ENCODE measurements at regions not wholly inside any gene's neighbourhood (a gene's known extent, or its start where the extent isn't known, plus 50 kb on each side); places are given as distances from the start of the nearest gene placed in this dataset.

DNA sequence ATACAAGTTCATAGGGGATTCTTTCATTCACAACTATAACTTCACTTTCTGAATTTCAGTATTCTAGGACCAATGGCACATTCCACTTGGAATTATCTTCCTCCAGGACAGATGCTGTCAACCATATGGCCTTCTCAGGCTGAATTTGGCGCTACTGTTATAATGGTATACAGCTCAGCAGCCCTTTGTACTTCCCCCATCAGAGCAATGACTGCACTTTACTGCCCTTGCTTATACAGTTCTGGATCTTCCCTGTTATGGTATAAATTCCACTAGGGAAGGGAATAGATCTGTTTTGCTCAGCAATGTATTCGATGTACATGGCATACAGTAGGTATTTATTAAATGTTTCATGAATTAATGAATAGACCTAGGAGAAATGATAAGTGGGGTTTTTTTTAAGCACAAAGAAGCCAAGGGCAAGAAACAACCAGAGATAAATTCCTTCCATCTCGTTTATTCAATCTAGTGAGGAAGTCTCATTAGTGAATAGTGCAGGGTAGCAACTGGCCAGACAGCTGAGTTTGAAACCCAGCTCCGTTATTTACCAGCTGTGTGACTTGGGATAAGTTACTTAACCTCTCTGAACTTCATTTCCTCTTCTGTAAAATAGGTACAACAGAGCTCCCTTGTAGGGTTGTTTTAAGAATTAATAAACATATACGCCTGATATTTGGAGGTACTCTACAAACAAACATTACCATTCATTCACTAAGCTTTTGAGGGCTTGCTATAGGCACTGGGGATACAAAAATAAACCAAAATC is 97.1 kb upstream of the PRDM1 start:
- Histone ChIP-seq H3K36me3 (ENCODE audit: control insufficient read depth, insufficient read depth, low read length) (no peaks in the 10 kb centered on the region), H3K4me3 (ENCODE audit: low read depth, low read length) (no peak overlapping the region), H3K9ac (ENCODE audit: low read depth, low read length) (no peak overlapping the region), H3K27me3 (ENCODE audit: control insufficient read depth, insufficient read depth, low read length) (peaks cover 93% of the 10 kb centered on the region), H3K9me3 (ENCODE audit: control insufficient read depth, insufficient read depth, low read length) (no peaks in the 10 kb centered on the region), H3K4me1 (ENCODE audit: control insufficient read depth, insufficient read depth, low read length) (peaks cover 9% of the 10 kb centered on the region)

DNA sequence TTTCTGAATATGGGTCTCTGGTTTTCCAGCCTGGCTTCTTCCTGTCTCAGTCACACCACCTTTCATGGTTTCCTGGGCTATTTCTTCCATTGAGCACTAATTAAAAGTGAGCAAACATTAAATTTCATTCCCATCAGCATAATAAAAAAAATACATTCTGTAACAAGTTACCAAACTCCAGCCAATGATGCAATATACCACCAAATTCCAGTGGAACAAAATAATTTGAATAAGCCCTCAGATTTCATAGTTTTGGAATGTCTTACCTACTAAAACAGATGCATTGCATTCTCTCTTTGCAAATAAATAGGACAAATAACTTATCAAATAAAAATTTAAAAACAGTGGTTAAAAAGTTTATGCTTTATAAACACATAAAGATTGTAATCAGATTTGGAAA is 97.8 kb upstream of the PRDM1 start:
- no peak overlapping the region for H3K4me3 ChIP-seq (ENCODE audit: low read depth, low read length)
- peaks cover 93% of the 10 kb centered on the region for H3K27me3 ChIP-seq (ENCODE audit: control insufficient read depth, insufficient read depth, low read length)
- H3K4me1 ChIP-seq (ENCODE audit: control insufficient read depth, insufficient read depth, low read length): peaks cover 3% of the 10 kb centered on the region
- no peak overlapping the region for H3K9ac ChIP-seq (ENCODE audit: low read depth, low read length)
- no peaks in the 10 kb centered on the region for H3K36me3 ChIP-seq (ENCODE audit: control insufficient read depth, insufficient read depth, low read length)
- no peaks in the 10 kb centered on the region for H3K9me3 ChIP-seq (ENCODE audit: control insufficient read depth, insufficient read depth, low read length)

DNA sequence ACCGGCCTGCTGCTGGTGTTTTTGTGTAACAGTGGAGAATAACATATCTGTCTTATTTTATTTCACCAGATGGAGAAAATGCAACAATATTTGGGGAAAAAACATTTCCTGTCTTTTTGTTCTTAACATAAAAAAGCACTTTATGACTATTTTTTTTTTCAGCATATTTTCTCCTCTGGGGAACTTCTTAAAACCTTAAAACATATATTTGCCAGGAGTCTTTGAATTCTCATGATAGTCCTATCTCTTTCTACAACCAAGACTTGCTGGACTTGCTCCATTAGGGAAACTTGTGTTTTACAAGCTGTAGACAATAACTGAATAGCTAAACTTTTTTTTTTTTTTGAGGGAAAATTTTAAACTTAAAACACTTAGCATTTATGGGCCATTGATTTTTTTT is 98.6 kb upstream of the PRDM1 start:
- Histone ChIP-seq H3K9me3 (ENCODE audit: control insufficient read depth, insufficient read depth, low read length) (no peaks in the 10 kb centered on the region), H3K9ac (ENCODE audit: low read depth, low read length) (no peak overlapping the region), H3K27me3 (ENCODE audit: control insufficient read depth, insufficient read depth, low read length) (peaks cover 96% of the 10 kb centered on the region), H3K4me1 (ENCODE audit: control insufficient read depth, insufficient read depth, low read length) (peaks cover 3% of the 10 kb centered on the region), H3K4me3 (ENCODE audit: low read depth, low read length) (no peak overlapping the region), H3K36me3 (ENCODE audit: control insufficient read depth, insufficient read depth, low read length) (no peaks in the 10 kb centered on the region)

DNA sequence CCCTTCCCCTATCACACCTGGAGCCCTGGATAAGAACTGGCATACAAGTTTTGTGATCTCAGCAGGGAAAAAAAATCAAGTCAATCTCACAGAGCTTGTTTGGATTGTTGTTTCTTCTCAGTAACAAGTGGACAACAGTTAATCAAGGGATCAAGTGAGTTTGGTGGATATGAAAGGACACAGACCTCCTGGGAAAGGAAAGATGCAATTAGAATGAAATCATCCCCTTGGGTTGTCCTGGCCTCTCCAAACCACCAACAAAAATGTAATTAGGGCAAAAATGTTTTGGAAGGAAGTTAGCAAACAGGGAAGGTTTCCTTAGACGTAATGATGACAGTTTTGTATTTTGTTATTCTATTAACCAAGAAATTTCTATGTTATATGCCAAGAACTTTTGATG is 99.1 kb upstream of the PRDM1 start:
- H3K36me3 ChIP-seq (ENCODE audit: control insufficient read depth, insufficient read depth, low read length): no peaks in the 10 kb centered on the region
- H3K4me1 ChIP-seq (ENCODE audit: control insufficient read depth, insufficient read depth, low read length): peaks cover 3% of the 10 kb centered on the region
- H3K9ac ChIP-seq (ENCODE audit: low read depth, low read length): no peak overlapping the region
- no peaks in the 10 kb centered on the region for H3K9me3 ChIP-seq (ENCODE audit: control insufficient read depth, insufficient read depth, low read length)
- H3K27me3 ChIP-seq (ENCODE audit: control insufficient read depth, insufficient read depth, low read length): peaks cover 100% of the 10 kb centered on the region
- H3K4me3 ChIP-seq (ENCODE audit: low read depth, low read length): no peak overlapping the region

DNA sequence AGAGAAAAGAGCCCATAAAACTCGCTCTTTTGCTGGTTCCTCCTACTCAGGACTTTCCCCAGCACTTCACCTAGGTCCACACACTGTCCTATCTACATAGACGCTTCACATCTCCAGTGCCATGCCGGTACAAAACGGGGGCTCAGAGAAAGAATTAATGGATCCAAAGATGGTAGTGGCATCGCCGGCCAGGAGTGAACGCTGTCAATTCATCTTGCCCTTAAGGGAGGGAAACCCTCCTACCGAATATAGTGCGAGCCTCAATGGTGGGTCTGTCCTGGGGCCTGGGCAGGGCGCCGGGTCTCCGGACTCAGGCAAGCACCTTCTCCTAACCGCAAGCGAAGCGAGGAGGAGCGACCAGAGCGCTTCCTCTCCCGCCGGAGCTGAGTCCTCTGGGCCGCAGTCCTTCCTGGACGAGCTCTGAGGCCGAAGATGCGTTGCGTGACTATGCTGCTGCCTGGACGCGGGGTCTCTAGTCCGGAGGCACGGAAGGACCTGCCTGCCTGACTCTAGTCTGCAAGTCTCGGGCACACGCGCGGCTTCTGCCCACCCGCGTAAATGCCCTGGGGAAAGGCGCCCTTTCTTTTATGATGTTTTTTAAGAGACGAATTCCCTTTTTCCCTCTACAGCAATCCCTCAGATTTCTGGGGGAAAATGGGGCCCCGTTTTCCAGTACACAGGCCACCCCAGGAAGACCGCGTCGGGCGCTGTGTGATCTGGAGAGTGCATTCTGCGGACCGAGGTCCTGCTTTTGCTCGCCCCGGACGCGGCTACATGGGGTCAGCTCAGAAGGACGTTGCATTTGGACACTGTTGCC is 100.1 kb upstream of the PRDM1 start:
- Histone ChIP-seq H3K4me3 (ENCODE audit: low read depth, low read length) (peak overlapping the region; percentile 65), H3K27me3 (ENCODE audit: control insufficient read depth, insufficient read depth, low read length) (peaks cover 100% of the 10 kb centered on the region), H3K9ac (ENCODE audit: low read depth, low read length) (no peak overlapping the region), H3K9me3 (ENCODE audit: control insufficient read depth, insufficient read depth, low read length) (no peaks in the 10 kb centered on the region), H3K4me1 (ENCODE audit: control insufficient read depth, insufficient read depth, low read length) (no peaks in the 10 kb centered on the region), H3K36me3 (ENCODE audit: control insufficient read depth, insufficient read depth, low read length) (no peaks in the 10 kb centered on the region)

DNA sequence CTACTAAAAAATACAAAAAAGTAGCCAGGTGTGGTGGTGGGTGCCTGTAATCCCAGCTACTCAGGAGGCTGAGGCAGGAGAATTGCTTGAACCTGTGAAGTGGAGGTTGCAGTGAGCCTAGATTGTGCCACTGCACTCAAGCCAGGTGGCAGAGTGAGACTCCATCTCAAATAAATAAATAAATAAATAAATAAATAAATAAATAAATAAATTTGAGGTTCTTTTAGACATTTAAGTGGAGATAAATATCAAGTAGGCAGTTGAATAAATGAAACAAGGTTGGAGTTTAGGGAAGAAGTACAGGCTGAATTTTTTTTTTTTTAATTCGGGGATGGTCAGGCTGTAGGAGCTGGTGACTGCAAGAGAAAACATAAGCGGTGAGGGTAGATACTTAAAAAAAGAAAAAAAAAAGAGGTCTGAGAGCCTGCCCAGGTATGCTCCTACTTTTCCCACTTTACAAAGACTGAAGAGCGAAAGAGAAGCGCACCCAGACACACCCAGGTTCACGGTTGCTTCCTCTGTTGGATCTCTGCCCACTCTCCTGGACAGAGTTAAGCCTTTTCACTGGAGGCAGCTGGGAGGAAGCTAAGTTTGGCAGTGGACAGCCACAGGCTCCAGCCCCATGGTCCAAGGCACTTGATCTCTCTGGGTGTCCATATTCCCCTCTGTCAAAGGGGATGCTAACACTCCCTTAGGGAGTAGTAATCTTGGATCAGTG is 100.9 kb upstream of the PRDM1 start:
- Histone ChIP-seq H3K9me3 (ENCODE audit: control insufficient read depth, insufficient read depth, low read length) (no peaks in the 10 kb centered on the region), H3K36me3 (ENCODE audit: control insufficient read depth, insufficient read depth, low read length) (no peaks in the 10 kb centered on the region), H3K4me3 (ENCODE audit: low read depth, low read length) (peak overlapping the region; percentile 65), H3K27me3 (ENCODE audit: control insufficient read depth, insufficient read depth, low read length) (peaks cover 100% of the 10 kb centered on the region), H3K9ac (ENCODE audit: low read depth, low read length) (no peak overlapping the region), H3K4me1 (ENCODE audit: control insufficient read depth, insufficient read depth, low read length) (no peaks in the 10 kb centered on the region)

DNA sequence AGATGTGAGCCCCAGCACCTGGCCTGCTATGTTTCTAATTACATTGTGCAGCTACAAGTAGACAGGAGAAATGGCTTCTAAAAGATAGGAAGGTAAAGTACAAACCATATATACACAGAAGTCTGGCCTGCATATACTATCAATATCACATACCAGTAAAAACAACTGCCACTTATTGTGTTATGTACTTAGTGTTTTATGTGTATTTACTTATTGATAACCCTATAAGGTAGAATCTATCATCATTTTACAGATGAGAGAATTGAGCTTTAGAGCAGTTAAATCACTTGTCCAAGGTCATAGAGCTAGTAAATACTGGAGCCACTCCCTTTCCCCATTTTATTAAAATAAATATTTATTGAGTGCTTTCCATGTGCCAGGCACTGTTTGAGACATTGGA is 102.4 kb upstream of the PRDM1 start:
- no peak overlapping the region for H3K4me3 ChIP-seq (ENCODE audit: low read depth, low read length)
- no peaks in the 10 kb centered on the region for H3K4me1 ChIP-seq (ENCODE audit: control insufficient read depth, insufficient read depth, low read length)
- H3K36me3 ChIP-seq (ENCODE audit: control insufficient read depth, insufficient read depth, low read length): no peaks in the 10 kb centered on the region
- H3K9ac ChIP-seq (ENCODE audit: low read depth, low read length): no peak overlapping the region
- H3K9me3 ChIP-seq (ENCODE audit: control insufficient read depth, insufficient read depth, low read length): no peaks in the 10 kb centered on the region
- H3K27me3 ChIP-seq (ENCODE audit: control insufficient read depth, insufficient read depth, low read length): peaks cover 95% of the 10 kb centered on the region

DNA sequence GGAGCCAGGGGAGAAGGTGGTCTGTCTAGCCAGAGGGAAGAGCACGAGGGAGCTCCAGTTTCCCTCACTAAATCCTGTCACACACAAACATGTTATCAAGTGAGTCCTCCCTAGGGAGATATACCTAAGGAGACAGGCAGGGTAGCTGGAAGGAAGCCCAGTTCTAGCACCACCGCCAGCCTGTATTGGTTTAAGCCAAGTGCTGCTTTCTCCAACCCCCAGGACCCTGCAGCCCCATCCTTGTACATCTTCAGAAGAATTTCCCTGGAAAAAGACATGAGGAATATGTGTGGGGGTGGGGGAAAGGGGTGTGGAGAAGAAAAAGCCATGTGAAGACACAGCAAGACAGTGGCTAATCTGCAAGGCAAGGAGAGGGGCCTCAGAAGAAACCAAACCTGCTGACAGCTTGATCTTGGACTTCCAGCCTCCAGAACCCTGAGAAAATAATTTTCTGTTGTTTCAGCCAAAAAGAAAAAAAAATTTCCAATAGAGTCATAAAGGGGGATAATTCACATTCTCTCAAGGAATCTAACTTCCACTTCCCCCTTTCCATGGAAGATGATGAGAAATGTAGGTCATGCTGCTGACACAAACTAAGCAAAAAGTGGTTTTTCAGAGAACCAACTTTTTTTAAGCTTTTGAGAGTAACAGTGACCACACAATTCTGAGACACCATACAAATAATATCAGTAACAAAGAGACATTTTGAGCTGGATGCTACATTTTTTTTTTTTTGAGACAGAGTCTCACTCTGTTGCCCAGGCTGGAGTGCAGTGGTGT is 103.2 kb upstream of the PRDM1 start:
- H3K36me3 ChIP-seq (ENCODE audit: control insufficient read depth, insufficient read depth, low read length): no peaks in the 10 kb centered on the region
- no peak overlapping the region for H3K9ac ChIP-seq (ENCODE audit: low read depth, low read length)
- no peaks in the 10 kb centered on the region for H3K9me3 ChIP-seq (ENCODE audit: control insufficient read depth, insufficient read depth, low read length)
- no peak overlapping the region for H3K4me3 ChIP-seq (ENCODE audit: low read depth, low read length)
- H3K27me3 ChIP-seq (ENCODE audit: control insufficient read depth, insufficient read depth, low read length): peaks cover 91% of the 10 kb centered on the region
- no peaks in the 10 kb centered on the region for H3K4me1 ChIP-seq (ENCODE audit: control insufficient read depth, insufficient read depth, low read length)

DNA sequence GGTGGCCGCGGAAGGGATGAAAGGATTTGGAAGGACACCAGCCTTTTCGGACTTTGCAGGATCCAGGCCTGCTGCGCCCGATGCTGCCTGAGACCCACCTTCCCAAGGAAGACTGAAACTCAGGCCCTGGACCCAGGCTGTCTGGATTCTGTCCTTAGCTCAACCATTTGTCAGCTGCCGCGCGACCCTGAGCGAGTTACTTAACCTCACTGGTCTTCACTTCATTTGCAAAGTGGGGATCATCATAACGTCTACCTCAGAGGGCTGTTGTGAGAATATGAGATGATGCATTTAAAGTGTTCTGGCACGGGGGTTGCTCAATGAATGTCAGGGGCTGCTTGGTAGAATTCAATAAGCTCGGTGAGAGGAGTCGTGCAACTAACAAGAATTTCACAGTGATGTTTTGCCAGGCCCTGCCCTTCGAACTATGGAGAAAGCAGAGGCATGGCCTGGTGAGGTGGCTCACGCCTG is 104.2 kb upstream of the PRDM1 start:
- H3K27me3 ChIP-seq (ENCODE audit: control insufficient read depth, insufficient read depth, low read length): peaks cover 82% of the 10 kb centered on the region

DNA sequence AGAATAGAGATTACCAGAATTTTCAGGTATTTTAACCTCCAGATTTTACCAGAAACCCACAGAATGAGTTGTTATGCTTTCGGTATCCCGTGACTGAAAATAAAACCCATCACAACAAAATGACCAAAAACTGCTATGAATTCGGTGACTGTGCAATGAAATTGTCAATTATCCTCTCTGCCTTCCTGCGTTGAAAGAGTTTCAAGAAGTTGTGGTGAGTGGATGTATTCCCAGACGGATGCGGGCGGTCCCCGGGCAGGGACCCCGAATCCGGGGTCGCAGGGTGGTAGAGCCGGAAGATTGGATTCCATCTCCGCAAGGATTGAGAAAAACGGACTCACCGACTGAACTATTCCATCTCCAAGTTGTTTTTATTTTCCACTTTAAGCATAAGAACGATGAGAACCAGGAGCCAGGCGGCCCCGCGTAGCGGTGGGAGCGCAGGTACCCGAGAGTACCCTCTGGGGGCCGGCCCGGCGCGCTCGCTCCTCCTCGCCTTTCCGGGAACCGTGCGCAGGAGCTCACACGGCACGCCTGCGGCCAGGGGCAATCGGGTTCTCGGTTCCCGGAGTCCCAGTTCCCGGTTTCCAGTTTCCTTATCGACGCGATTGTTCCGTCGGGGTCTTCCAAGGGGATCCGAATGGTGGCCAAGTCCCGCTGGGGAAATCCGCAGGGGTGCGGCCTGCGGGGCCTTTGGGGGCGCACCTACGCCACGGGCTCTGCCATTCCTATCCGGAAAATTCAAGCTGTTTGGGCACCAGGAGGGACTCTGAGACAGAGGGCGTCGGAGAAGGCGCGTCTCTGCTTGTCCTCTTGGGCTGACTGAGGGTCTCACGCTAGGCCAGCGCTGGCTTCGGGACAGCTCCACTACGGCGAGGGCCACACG is 104.9 kb upstream of the PRDM1 start:
- Histone ChIP-seq H3K27me3 (ENCODE audit: control insufficient read depth, insufficient read depth, low read length) (peaks cover 75% of the 10 kb centered on the region), H3K9ac (ENCODE audit: low read depth, low read length) (no peak overlapping the region), H3K4me1 (ENCODE audit: control insufficient read depth, insufficient read depth, low read length) (no peaks in the 10 kb centered on the region), H3K36me3 (ENCODE audit: control insufficient read depth, insufficient read depth, low read length) (no peaks in the 10 kb centered on the region), H3K4me3 (ENCODE audit: low read depth, low read length) (peak overlapping the region; percentile 54), H3K9me3 (ENCODE audit: control insufficient read depth, insufficient read depth, low read length) (no peaks in the 10 kb centered on the region)

More for the DNA sequence above, 104.2 kb upstream of the PRDM1 start:
- H3K4me1 ChIP-seq (ENCODE audit: control insufficient read depth, insufficient read depth, low read length): no peaks in the 10 kb centered on the region
- H3K9ac ChIP-seq (ENCODE audit: low read depth, low read length): no peak overlapping the region
- H3K36me3 ChIP-seq (ENCODE audit: control insufficient read depth, insufficient read depth, low read length): no peaks in the 10 kb centered on the region
- H3K9me3 ChIP-seq (ENCODE audit: control insufficient read depth, insufficient read depth, low read length): no peaks in the 10 kb centered on the region
- peak overlapping the region; percentile 54 for H3K4me3 ChIP-seq (ENCODE audit: low read depth, low read length)

Data from iPS-15b (cell line).